NB4 (cell line): ENCODE measurements at regions not wholly inside any gene's neighbourhood (a gene's known extent, or its start where the extent isn't known, plus 50 kb on each side); places are given as distances from the start of the nearest gene placed in this dataset.

Experiments
- DNase-seq: peaks from one replicate; pipeline ENCODE4 v3.0.0; 2010; ENCODE audit warnings: low read depth
- H3K4me3 ChIP-seq: one replicate; pipeline ENCODE4 v1.5.1; 2011; ENCODE audit warnings: mild to moderate bottlenecking, low read depth, low read length, moderate library complexity
- MAX ChIP-seq: IDR thresholded peaks from 2 replicates; pipeline ENCODE4 v1.6.1; 2011; ENCODE audit warnings: low read depth, low read length
- MYC ChIP-seq: IDR thresholded peaks from 2 replicates; pipeline ENCODE4 v1.6.1; 2011; ENCODE audit warnings: low read depth, low read length
- POLR2A ChIP-seq: IDR thresholded peaks from 2 replicates; pipeline ENCODE4 v1.6.1; 2011; ENCODE audit warnings: mild to moderate bottlenecking; ENCODE audit not compliant: insufficient read length; ENCODE audit errors: extremely low read depth
- TF ChIP-seq, protein P1 (sequence below): IDR thresholded peaks from one replicate; pipeline ENCODE4 v1.5.1; 2012; ENCODE audit warnings: low read depth, low read length

DNA sequence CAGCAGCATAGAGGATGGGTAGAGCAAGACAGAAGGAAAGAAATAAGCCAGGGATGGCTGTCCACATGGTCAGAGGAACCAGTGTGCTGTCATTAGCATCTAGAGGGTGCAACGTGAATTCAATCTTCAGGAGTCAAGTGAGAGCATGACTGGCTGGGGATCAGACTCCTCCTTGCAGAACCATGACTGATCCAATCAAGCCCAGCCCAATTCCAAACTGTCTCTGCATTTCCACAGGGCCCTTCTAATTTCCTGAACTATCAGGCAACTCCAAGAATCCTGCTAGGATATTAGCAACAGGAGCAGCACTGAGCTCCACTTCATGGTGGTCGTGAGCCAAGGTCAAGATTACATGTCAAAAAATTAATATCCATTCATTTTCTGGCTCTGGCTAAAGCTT is 166.8 kb upstream of the CAMK1G start:
- TF ChIP-seq MAX = no peak
- TF ChIP-seq MYC = no peak
- TF ChIP-seq POLR2A = no peak
- TF ChIP-seq, protein P1, sequence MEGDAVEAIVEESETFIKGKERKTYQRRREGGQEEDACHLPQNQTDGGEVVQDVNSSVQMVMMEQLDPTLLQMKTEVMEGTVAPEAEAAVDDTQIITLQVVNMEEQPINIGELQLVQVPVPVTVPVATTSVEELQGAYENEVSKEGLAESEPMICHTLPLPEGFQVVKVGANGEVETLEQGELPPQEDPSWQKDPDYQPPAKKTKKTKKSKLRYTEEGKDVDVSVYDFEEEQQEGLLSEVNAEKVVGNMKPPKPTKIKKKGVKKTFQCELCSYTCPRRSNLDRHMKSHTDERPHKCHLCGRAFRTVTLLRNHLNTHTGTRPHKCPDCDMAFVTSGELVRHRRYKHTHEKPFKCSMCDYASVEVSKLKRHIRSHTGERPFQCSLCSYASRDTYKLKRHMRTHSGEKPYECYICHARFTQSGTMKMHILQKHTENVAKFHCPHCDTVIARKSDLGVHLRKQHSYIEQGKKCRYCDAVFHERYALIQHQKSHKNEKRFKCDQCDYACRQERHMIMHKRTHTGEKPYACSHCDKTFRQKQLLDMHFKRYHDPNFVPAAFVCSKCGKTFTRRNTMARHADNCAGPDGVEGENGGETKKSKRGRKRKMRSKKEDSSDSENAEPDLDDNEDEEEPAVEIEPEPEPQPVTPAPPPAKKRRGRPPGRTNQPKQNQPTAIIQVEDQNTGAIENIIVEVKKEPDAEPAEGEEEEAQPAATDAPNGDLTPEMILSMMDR = no peak
- no peak for DNase-seq
- no peak overlapping the region for H3K4me3 ChIP-seq

- TF ChIP-seq, protein P1 = no peak
- TF ChIP-seq POLR2A (no peak), MYC (no peak), MAX (no peak)
- DNase-seq = no peak
- no peak overlapping the region for H3K4me3 ChIP-seq
These were observed 165.8 kb upstream of the CAMK1G start for GRCh38 chr1:209417761-209418160.

- no peak overlapping the region for H3K4me3 ChIP-seq
- no peak for TF ChIP-seq MYC
- no peak for TF ChIP-seq MAX
- TF ChIP-seq POLR2A = no peak
- TF ChIP-seq, protein P1 = no peak
- no peak for DNase-seq
These were observed 163.2 kb upstream of the CAMK1G start for GRCh38 chr1:209420276-209420675.

GRCh38 chr1:209421186-209421585 is 162.3 kb upstream of the CAMK1G start:
- TF ChIP-seq MYC (no peak), POLR2A (no peak), MAX (no peak)
- TF ChIP-seq, protein P1 = no peak
- no peak for DNase-seq
- no peak overlapping the region for H3K4me3 ChIP-seq

GRCh38 chr1:209421978-209422680 is 161.4 kb upstream of the CAMK1G start:
- no peak overlapping the region for H3K4me3 ChIP-seq
- TF ChIP-seq, protein P1 = no peak
- TF ChIP-seq POLR2A (no peak), MAX (no peak), MYC (no peak)
- no peak for DNase-seq
